Activated CD4-positive, alpha-beta memory T cell treated with anti-CD3 and anti-CD28 coated beads, Interleukin-2, amount 10 ng/mL, durations not matched to agents 7 days and 5 days (primary cell): ENCODE measurements at regions not wholly inside any gene's neighbourhood (a gene's known extent, or its start where the extent isn't known, plus 50 kb on each side); places are given as distances from the start of the nearest gene placed in this dataset.
"Not testable (repeated sequence)": the region's sequence is repeated elsewhere in the genome, so short reads cannot be mapped to it uniquely, and the experiment has no call there.

Source experiments
- CTCF ChIA-PET: fragments of 350-600 bp; sonication (Branson Sonifier 250); formaldehyde crosslinking; loops from one replicate; lab custom pipeline; 2021; ENCODE audit warnings: antibody characterized with exemption, inconsistent platforms; lab: Charles Lee
- POLR2A ChIA-PET: fragments of 350-600 bp; sonication (Branson Sonifier 250); formaldehyde crosslinking; loops from one replicate; lab custom pipeline; 2021; ENCODE audit warnings: antibody characterized with exemption; lab: Charles Lee
- DNase-seq: peaks from one replicate; pipeline ENCODE4 v3.0.0-alpha.2; 2020
- H3K27ac Mint-ChIP-seq: one replicate; pipeline ENCODE4 v1.8.0; 2021; ENCODE audit warnings: mild to moderate bottlenecking, mixed read lengths
- H3K27me3 Mint-ChIP-seq: one replicate; pipeline ENCODE4 v1.8.0; 2021; ENCODE audit warnings: mixed read lengths
- H3K36me3 Mint-ChIP-seq: one replicate; pipeline ENCODE4 v1.8.0; 2021; ENCODE audit warnings: low read depth, mixed read lengths
- H3K4me1 Mint-ChIP-seq: one replicate; pipeline ENCODE4 v1.8.0; 2021; ENCODE audit warnings: mixed read lengths
- H3K4me3 Mint-ChIP-seq: one replicate; pipeline ENCODE4 v1.8.0; 2021; ENCODE audit warnings: mild to moderate bottlenecking, mixed read lengths
- H3K9me3 Mint-ChIP-seq: one replicate; pipeline ENCODE4 v1.8.0; 2021; ENCODE audit warnings: mixed read lengths

- POLR2A ChIA-PET: no interaction called here
- Mint-ChIP-seq H3K36me3 (no peaks in the 10 kb centered on the region), H3K9me3 (peaks cover 11% of the 10 kb centered on the region), H3K4me3 (no peak overlapping the region), H3K4me1 (no peaks in the 10 kb centered on the region), H3K27ac (no peak overlapping the region), H3K27me3 (no peaks in the 10 kb centered on the region)
- CTCF ChIA-PET: no interaction called here
- DNase-seq: no peak
These were observed 81.8 kb upstream of the RBMS1 start for GRCh38 chr2:160575368-160575767.

- CTCF ChIA-PET: no interaction called here
- POLR2A ChIA-PET: no interaction called here
- no peak for DNase-seq
These were observed 82.5 kb upstream of the RBMS1 start for GRCh38 chr2:160576054-160576499.

GRCh38 chr2:160577081-160577480 is 83.5 kb upstream of the RBMS1 start:
- POLR2A ChIA-PET, H3K27me3 Mint-ChIP-seq, DNase-seq, H3K27ac Mint-ChIP-seq, CTCF ChIA-PET, H3K4me3 Mint-ChIP-seq, H3K36me3 Mint-ChIP-seq, H3K9me3 Mint-ChIP-seq, H3K4me1 Mint-ChIP-seq: not testable (repeated sequence)

More at GRCh38 chr2:160576054-160576499, 82.5 kb upstream of the RBMS1 start:
- Mint-ChIP-seq H3K27me3 (no peaks in the 10 kb centered on the region), H3K27ac (no peak overlapping the region), H3K4me3 (no peak overlapping the region), H3K9me3 (peaks cover 11% of the 10 kb centered on the region), H3K4me1 (no peaks in the 10 kb centered on the region), H3K36me3 (no peaks in the 10 kb centered on the region)

DNA sequence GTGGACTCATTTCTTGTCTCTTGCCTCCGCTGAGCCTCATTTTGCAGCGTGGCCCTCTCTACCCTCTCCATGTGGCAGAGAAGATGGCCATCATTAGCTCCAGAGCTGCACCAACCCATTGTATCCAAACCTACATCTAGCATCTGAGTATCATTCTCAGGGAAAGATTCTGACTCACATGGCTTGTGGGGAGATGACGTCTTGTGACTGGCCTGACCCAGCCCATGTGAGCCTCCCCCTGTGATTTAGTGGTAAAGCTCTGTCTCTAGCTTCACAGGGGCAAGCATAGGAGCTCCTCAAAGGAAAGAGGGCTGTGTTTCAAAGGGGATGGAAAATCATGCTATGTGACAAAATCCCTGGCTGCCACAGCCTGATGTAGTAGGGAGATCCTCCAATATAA is 87.4 kb upstream of the RBMS1 start:
- DNase-seq: no peak
- Mint-ChIP-seq H3K27me3 (no peaks in the 10 kb centered on the region), H3K27ac (no peak overlapping the region), H3K4me3 (no peak overlapping the region), H3K9me3 (no peaks in the 10 kb centered on the region), H3K4me1 (peaks cover 2% of the 10 kb centered on the region), H3K36me3 (no peaks in the 10 kb centered on the region)
- POLR2A ChIA-PET: no interaction called here
- CTCF ChIA-PET: interaction anchor here (1.1 kb wide), 1 partner anchor 152 kb away, joined by 3 read pairs; no protein-coding TSS in a partner anchor

DNA sequence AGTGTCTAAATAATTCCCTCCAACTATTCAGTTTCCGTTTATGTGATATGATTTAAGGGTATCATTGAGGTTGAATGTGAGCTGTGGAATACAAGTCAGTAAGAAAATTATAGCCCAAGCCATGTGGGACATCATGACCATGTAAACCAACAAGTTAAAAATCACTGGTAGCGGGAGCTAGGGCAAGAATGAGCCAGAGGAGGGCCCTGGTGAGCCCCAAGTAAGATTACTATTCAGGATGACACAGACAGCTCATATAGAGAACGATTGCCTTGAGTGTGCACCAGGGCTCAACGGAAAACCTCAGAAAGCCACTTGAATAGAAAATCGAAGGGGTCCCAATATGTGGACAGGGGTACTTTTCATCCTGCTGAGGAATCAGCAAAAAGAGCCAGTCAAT is 87.8 kb upstream of the RBMS1 start:
- H3K9me3 Mint-ChIP-seq: no peaks in the 10 kb centered on the region
- peaks cover 2% of the 10 kb centered on the region for H3K4me1 Mint-ChIP-seq
- H3K27me3 Mint-ChIP-seq: no peaks in the 10 kb centered on the region
- no peak overlapping the region for H3K27ac Mint-ChIP-seq
- H3K4me3 Mint-ChIP-seq: no peak overlapping the region
- POLR2A ChIA-PET: no interaction called here
- no peak for DNase-seq
- no peaks in the 10 kb centered on the region for H3K36me3 Mint-ChIP-seq
- CTCF ChIA-PET: no interaction called here

DNA sequence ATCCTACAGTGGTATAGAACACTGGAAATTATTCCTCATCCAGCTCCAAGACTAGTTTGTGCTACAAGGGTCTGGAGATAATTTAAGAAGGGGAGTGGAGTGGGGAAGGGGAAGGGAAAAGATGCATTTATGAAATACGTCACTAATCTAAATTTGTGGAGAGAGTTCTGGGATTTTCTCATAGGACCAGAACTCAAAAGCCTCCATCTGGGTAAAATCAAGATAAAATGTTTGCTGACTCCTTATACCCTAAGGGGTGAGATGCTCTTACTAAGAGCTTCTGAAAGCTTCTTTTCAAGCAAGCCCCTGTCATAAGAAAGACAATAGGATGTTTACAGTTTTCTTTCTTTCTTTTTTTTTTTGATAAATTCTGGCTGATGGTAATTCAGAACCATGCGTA is 88.5 kb upstream of the RBMS1 start:
- Mint-ChIP-seq H3K27ac (no peak overlapping the region), H3K36me3 (no peaks in the 10 kb centered on the region), H3K4me3 (no peak overlapping the region), H3K4me1 (peaks cover 2% of the 10 kb centered on the region), H3K9me3 (no peaks in the 10 kb centered on the region), H3K27me3 (no peaks in the 10 kb centered on the region)
- ChIA-PET POLR2A (no interaction called here), CTCF (no interaction called here)
- DNase-seq: no peak

DNA sequence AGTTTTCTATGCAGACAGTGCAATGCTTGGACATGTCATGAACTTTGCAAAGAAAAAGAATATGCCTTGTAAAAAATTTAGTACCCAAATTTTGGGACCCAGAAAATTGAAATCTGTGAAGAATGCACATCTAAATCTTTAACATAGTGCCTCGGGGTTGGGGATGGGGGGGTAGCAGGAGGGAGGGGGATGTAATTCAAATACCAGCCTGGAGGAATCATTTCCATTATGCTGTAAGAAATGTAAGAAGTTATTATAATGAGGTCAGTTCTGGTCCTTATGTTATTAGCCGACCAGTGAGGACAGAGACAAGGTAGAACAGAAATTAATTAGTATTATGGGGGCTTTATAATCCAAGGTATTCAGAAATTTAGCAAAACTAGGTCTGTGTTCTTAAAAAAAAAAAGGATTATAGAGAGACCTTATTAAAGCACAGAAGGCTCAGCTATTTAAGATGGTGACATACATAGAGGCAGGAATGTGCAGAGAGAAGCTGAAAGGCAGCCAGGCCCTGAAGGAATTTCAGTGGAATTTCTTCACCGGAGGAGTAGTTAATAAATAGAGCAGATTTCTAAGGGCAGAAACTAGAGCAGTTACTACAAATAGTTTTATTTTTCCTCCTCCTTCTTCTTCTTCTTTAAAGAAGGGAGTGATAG is 89.0 kb upstream of the RBMS1 start:
- H3K36me3 Mint-ChIP-seq: no peaks in the 10 kb centered on the region
- peaks cover 2% of the 10 kb centered on the region for H3K4me1 Mint-ChIP-seq
- no peak overlapping the region for H3K4me3 Mint-ChIP-seq
- no peak for DNase-seq
- no peaks in the 10 kb centered on the region for H3K9me3 Mint-ChIP-seq
- ChIA-PET CTCF (no interaction called here), POLR2A (no interaction called here)
- H3K27me3 Mint-ChIP-seq: no peaks in the 10 kb centered on the region
- H3K27ac Mint-ChIP-seq: no peak overlapping the region

- POLR2A ChIA-PET: no interaction called here
- CTCF ChIA-PET: no interaction called here
- DNase-seq: no peak
- H3K9me3 Mint-ChIP-seq: no peaks in the 10 kb centered on the region
- H3K4me1 Mint-ChIP-seq: peaks cover 2% of the 10 kb centered on the region
- H3K27ac Mint-ChIP-seq: no peak overlapping the region
- no peaks in the 10 kb centered on the region for H3K36me3 Mint-ChIP-seq
- no peak overlapping the region for H3K4me3 Mint-ChIP-seq
- no peaks in the 10 kb centered on the region for H3K27me3 Mint-ChIP-seq
These were observed 89.5 kb upstream of the RBMS1 start for GRCh38 chr2:160583146-160583535.

DNA sequence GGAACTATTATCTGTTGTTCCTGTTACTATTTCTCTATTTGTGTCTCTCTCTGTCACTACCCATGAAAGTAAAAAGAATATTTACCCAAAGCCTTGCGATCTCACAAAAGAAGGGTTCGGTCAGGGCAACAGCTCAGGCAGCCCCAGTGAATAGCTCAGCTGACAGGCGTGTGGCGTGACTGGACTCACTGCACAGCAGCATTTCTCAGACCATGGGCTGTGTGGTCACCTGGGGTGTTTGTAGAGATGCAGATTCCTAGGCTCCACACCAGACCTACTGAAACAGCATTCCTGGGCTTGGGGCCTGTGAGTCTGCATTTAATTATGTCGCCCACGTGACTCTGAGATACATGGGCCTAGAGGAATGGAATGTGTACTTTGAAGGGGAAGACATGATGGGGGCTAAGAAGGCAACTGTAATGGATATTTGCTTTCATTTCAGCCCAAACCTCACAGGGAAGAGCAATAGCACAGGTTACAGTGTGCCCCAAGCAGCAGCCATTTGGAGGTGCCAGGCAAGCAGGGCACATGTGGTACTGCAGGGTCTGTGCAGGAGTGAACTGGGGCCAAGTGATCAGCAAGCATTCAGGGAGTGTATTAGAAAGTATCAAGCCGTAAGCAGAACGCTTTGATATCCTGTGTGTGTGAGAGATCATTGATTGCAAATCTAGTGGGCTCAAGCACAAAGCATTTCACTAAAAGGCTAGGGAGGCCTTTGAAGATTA is 90.4 kb upstream of the RBMS1 start:
- POLR2A ChIA-PET: no interaction called here
- no peaks in the 10 kb centered on the region for H3K36me3 Mint-ChIP-seq
- DNase-seq: no peak
- no peak overlapping the region for H3K27ac Mint-ChIP-seq
- no peak overlapping the region for H3K4me3 Mint-ChIP-seq
- CTCF ChIA-PET: no interaction called here
- peaks cover 2% of the 10 kb centered on the region for H3K4me1 Mint-ChIP-seq
- no peaks in the 10 kb centered on the region for H3K27me3 Mint-ChIP-seq
- H3K9me3 Mint-ChIP-seq: no peaks in the 10 kb centered on the region

DNA sequence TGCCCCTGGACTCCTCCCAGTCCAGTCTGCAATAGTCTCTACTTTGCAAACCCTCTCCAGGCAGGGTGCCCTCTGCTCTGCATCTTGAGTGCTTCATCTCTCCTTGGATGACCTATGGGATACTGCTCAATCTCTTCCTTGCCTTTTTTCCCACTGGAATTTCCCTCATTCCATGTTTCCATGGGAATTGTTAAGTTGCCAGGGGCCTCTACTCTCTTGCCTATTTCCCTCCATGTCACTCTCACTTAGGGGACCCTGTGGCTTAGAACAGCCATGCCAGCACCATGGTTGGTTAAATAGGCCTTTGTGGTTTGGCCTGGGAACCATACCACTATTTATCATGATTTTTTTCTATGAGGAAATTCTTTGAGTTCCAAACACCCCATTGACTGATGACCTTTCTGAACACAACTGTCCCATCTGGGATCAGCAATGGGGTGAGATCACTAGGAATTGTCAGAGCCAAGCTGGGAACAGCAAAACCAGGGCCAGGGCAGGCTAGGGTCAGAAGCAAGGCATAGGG is 91.4 kb upstream of the RBMS1 start:
- ChIA-PET POLR2A (no interaction called here), CTCF (no interaction called here)
- H3K27me3 Mint-ChIP-seq: no peaks in the 10 kb centered on the region
- H3K4me3 Mint-ChIP-seq: no peak overlapping the region
- peaks cover 2% of the 10 kb centered on the region for H3K4me1 Mint-ChIP-seq
- H3K9me3 Mint-ChIP-seq: no peaks in the 10 kb centered on the region
- no peak overlapping the region for H3K27ac Mint-ChIP-seq
- no peak for DNase-seq
- H3K36me3 Mint-ChIP-seq: no peaks in the 10 kb centered on the region

GRCh38 chr2:160590664-160591063 is 97.1 kb upstream of the RBMS1 start:
- H3K27ac Mint-ChIP-seq: no peak overlapping the region
- POLR2A ChIA-PET: no interaction called here
- no peak for DNase-seq

GRCh38 chr2:160592401-160592800 is 98.8 kb upstream of the RBMS1 start:
- H3K9me3 Mint-ChIP-seq: peaks cover 9% of the 10 kb centered on the region
- CTCF ChIA-PET: interaction anchor here (0.6 kb wide), 1 partner anchor 27 kb away, joined by 3 read pairs; no protein-coding TSS in a partner anchor
- no peak overlapping the region for H3K4me3 Mint-ChIP-seq
- no peak overlapping the region for H3K27ac Mint-ChIP-seq
- no peaks in the 10 kb centered on the region for H3K27me3 Mint-ChIP-seq
- H3K4me1 Mint-ChIP-seq: no peaks in the 10 kb centered on the region
- H3K36me3 Mint-ChIP-seq: peaks cover 2% of the 10 kb centered on the region
- POLR2A ChIA-PET: no interaction called here
- DNase-seq: no peak

More at GRCh38 chr2:160590664-160591063, 97.1 kb upstream of the RBMS1 start:
- Mint-ChIP-seq H3K36me3 (peaks cover 2% of the 10 kb centered on the region), H3K4me1 (peaks cover 2% of the 10 kb centered on the region), H3K9me3 (peaks cover 9% of the 10 kb centered on the region), H3K27me3 (no peaks in the 10 kb centered on the region), H3K4me3 (no peak overlapping the region)
- CTCF ChIA-PET: no interaction called here

DNA sequence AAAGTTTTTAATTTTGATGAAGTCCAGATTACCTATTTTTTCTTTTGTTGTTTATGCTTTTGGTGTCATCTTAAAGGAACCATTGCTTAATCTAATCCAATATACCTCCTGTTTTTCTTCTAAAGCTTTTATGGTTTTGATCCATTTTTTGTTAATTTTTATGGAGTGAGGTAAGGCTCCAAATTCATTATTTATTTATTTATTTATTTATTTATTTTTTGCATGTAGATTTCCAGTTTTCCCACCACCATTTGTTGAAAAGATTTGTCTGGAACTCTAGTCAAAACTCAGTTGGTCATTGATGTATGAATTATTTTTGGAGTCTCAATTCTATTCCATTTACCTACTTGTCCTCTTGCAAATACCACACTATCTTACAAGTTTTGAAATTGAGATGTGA is 99.4 kb upstream of the RBMS1 start:
- no peak overlapping the region for H3K4me3 Mint-ChIP-seq
- H3K36me3 Mint-ChIP-seq: peaks cover 2% of the 10 kb centered on the region
- DNase-seq: no peak
- ChIA-PET CTCF (no interaction called here), POLR2A (no interaction called here)
- H3K9me3 Mint-ChIP-seq: peaks cover 9% of the 10 kb centered on the region
- H3K27me3 Mint-ChIP-seq: no peaks in the 10 kb centered on the region
- H3K27ac Mint-ChIP-seq: no peak overlapping the region
- H3K4me1 Mint-ChIP-seq: no peaks in the 10 kb centered on the region
